DLD1 (cell line): ENCODE measurements at regions not wholly inside any gene's neighbourhood (a gene's known extent, or its start where the extent isn't known, plus 50 kb on each side); places are given as distances from the start of the nearest gene placed in this dataset.

ENCODE experiments used
- in situ Hi-C: cut with HindIII; loops from 2 replicates; pipeline ENCODE4 v1.10.0; 2017; ENCODE audit warnings: low sequenced_read_pairs

DNA sequence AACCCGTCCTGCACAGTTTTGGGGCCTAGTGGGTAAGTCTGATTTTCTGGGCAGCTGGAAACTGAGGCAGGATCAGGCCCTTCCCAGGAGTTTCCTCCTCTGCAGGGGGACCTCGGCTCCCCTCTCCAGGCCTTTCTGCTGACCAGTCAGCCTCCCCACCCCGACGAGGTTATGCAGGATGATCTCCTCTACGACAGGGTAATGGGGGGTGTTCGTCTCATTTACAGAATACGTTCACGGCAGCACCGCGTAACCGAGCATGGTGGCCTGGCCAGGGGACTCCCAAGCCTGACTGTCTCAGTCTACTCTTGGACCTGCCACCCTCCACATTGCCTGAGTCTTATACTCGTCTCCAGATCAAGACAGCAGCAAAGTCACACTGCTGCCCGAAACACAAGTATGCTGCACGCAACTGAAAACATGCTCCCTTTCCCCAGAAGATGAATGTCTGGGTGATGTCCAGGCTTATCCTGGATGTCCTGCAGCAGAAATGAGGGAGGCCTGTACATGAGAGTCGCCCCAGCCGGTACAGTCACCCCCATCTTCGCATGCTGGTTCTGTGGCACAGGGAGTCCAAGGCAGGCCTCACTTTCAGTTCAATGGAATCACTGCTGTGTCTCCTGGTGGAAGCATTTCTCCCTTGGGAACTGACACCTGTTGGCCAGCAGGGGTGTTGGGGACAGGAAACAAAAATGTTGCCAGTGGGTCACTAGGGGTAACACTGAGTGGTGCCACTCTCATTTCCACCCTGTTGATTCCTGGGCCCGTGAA is 120.8 kb downstream of the SOX1 start:
- in situ Hi-C loops: no loop called here

DNA sequence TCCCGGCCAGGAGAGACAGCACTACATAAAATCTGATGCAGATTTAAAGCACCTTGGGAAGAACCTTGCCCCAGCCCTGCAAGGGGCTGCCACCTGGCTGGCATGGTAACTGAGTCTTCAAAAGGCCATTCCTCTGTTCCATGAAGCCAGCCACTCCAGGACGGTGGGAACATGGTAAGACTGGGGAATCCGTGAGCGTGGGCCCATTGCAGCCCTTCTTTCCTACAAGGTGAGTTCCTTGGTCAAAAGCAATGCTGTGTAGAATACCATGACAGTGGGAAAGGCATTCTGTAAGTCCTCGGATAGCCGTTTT is 121.3 kb downstream of the SOX1 start:
- in situ Hi-C loops: no loop called here

DNA sequence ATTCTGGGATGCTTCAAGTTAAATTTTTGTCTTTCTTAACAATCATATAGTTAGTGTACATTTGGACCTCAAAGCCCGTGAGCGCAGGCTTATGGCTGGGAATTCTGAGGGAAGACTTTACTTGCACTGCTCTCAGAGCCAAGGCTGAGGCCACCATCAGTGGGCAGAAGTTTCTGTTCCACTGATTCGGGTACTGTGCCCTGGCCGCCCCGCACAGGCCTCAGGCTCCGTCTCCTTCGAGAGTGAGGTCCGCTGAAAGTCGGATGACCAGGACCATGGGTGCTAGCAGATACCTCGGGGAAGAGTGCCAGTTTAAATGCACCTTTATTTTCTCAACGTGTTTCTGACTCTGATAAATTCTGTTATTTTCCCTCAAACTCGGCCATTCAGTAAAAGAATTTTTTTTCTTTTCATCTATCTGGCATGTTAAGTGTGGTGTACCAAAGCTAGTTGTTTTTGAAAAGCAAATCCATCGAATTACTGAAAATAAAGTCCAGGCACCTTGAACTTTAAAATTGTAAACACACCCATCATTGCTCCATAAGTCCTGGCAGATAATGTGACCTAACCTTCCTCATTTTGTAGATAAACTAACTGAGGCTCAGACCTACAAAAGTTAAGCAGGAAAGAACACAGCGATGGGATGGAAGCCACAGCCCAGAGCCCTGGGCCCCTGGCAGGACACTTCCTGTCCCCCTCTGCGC is 126.7 kb downstream of the SOX1 start:
- in situ Hi-C loops: no loop called here

DNA sequence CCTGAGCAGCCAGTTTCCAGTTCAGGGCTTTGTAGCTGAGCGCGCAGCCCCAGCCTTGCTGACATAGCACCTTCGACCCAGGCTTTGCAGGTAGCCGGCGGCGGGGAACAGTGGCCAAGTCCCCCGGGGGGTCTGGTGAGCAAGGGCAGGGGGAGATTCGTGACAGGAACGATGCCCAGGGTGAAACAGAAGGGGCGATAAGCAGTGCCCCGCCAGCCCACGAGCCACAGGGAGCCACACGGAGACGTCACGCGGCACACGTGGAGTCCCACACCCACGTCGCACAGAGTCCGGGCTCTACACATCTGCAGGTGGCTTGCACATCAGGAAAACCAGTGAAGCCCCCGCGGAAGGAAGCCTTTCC is 127.2 kb downstream of the SOX1 start:
- in situ Hi-C loops: no loop called here

DNA sequence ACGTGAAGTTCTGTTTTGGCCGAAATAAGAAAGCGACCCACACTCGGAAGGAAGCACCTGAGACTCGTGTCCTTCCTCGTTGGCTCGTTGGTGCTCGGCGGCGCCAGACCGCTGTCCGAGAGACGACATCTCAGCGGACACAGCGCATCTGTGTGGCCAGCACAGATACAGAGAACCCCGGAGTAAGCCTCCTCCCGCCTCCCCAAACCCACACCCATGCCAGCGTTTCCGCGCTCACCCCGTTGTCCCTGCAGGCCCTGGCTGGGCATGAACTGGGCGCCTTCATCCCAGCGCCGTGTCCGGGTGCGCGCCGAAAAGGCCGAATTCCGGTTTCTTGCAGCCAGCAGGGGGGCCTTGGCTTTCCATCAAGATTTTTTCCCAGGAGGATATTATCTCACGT is 127.6 kb downstream of the SOX1 start:
- in situ Hi-C loops: no loop called here

DNA sequence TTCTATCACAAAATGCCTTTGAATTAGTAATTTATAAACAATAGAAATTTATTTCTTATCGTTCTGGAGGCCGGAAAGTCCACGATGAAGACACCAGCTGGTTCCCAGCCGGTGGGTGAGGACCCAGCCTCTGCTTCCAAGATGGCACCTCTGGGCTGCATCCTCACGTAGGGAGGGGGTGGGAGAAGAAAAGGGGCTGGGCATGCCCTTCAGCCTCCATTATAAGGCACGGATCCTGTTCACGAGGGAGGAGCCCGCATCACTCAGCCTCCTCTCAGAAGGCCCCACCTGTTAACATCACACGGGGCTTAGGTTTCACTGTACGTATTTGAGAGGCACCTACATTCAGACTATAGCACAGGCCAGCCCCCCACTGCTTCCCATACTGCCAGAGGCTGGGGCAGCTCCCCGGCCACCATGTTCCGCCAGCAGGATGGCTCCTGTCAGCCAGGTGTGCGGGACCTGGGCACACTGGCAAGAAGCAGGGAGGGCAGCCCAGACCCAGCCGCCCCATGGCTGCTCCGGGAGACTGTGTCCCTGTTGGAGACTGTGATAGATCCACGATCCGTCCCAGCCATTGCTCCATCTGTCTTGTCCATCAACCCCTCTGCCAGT is 131.6 kb downstream of the SOX1 start:
- in situ Hi-C loops: no loop called here

DNA sequence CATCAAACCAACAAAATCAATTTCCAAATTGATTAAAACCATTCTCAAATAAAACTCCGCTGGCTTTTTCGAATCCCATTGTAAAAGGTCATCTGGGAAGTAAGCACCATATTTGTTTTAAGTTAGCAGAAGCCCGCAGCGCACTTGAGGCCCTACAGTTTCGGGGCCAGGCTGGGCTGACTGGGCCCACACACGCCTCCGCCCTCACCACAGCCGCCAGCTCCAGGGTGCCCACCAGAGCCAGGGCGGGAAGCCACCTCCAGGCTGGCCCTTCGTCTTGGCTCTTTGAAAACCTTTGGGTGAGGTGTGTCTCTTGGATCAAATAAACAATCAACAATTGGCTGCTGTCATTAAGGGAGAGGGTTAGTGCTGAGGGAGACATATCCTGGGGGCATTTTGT is 133.3 kb downstream of the SOX1 start:
- in situ Hi-C loops: no loop called here

DNA sequence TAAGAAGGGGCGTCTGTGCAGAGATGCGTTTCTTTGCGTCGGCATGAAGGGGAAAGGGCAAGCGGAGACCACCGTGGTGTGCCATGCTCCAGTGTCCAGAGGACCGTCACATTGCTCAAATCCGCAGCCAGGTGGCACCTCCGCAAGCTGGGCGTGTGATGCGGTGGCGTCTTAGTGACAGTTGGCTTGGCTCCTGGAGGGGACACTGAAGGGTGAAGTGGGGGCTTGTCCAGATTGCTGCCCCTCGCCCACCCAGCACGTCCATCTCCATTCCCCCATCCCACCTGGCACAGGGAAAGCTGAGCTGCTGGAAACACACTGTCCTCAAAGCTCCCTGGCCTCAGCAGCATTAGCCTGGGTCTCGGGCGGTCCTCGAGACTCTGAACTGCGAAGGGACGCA is 135.3 kb downstream of the SOX1 start:
- in situ Hi-C loops: no loop called here

DNA sequence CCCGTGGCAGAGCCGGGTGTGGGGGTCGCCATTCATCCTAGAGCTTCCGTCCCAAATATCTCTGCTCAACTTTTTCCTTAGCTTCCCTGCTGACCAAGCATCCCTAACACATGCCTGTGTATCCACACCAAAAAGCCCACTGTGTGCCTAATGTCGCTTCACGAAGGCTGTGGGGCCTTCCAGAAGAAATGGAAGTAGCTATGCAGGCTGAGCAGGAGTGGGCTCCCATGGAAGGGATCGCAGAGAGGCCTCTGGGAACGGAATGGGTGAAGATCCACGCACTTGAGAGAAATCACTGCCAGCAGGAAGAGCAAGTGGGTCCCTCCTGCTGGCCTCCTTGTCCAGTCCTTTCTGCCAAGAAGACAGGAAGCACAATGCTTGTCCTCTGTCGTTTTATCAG is 136.0 kb downstream of the SOX1 start:
- in situ Hi-C loops: no loop called here

DNA sequence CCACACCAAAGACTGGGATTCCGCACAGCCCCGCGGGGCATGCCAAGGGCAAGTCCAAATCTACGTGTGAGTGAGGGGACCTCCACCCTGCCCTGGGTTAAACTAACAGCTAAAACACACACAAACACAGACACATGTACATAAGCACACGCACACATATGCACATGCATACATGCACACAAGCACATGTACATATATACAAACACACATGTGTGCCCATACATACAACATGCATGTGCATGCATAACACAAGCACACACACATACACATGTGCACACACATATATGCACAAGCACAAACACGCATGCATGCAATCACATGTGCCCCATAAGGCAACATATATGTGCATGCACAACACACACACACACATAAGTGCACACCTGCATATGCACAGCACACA is 136.7 kb downstream of the SOX1 start:
- in situ Hi-C loops: no loop called here

DNA sequence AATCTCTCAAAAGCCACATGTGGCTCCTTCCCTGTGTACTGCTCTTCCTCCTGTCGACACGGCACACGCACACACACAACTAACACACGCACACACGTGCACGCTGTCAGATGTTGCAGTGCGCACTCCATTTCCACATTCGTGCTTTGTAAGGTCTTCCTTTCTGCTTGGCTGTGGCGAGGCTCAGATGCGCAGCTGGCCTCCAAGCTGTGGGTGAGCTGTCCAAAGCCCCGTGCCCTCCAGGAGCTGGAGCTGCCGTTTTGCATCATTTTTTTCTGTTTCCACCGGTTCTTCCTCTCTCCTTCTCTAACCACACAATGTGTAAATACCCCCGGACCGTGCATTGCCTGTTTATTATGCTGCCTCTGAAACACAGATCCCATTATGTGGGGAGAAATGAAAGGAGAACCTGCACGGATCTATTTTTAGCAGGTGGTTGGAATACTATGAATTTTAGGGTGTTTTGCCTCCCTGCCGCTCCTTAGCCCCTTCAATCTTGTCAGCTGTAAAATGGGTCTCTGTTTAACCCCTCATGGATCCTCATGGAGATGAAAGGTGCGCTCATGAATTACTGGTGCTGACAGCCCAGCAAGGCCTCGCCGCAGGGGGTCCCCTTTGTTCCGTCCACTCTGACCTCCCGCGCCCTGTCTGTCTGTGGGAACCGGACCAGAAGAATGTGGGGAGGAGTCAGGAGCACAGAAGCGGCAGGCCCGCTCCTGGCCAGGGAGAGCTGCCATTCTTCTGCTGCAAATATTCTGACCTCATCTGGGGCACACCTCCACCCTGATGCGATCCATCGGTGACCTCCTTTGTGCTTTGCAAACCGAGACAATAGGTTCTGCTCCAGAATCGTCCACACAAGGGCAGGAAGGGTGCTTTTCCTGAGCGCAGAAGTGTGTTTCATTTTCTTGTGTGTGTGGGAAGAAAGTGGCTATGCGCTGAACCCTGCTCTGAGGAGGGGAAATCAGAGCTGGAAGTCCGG is 137.7 kb downstream of the SOX1 start:
- in situ Hi-C loops: no loop called here

DNA sequence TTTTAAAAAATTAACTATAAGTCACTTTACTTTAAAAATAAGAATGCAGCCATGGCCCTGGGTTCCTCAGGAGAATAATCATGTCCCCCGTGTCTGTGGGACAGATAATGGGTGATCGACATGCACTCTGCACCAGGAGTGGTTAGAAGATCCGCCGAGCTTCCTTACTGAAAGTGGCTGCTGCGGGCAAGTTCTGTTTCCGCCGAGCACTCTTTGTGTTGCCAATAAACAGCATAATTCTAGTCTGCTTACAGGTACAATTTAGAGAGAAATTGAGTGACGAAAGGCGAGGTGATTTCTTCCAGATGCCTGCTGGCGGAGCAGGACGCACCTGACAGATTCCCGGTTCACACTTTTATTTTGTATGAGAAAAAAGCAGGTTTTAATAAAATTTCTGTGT is 139.0 kb downstream of the SOX1 start:
- in situ Hi-C loops: no loop called here

DNA sequence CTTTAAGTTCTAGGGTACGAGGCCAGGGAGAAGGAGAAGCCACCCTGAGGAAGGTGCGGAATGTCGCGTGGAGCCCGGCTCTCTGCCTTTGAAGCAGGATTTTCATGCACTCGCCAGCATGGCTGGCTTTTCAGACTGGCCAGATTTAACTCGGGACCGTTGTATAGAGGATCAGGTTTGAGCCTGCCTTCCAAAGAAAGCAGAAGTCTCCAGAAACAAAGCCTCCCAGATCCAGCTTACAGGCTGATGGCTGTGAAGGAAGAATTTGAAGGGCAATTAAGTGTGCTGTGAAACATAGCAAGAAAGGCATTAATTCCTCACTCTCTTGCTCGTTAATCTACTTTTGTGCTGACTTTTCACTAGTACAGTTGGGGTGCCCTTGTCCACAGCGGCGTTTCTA is 140.2 kb downstream of the SOX1 start:
- in situ Hi-C loops: no loop called here

DNA sequence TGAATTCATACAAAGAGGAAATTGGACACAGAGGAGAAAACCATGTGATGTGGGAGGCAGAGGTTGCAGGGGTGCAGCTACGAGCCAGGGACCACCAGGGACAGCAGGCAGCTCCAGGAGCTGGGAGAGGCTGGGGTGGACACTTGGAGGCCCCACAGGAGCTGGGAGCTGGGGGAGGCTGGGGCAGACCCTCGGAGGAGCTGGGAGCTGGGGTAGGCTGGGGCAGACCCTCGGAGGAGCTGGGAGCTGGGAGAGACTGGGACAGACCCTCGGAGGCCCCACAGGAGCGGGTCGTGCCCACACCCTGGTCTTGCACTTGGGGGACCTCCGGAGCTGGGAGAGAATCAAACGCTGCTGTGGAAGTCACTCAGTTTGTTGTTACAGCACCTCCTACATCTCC is 141.7 kb downstream of the SOX1 start:
- in situ Hi-C loops: no loop called here

DNA sequence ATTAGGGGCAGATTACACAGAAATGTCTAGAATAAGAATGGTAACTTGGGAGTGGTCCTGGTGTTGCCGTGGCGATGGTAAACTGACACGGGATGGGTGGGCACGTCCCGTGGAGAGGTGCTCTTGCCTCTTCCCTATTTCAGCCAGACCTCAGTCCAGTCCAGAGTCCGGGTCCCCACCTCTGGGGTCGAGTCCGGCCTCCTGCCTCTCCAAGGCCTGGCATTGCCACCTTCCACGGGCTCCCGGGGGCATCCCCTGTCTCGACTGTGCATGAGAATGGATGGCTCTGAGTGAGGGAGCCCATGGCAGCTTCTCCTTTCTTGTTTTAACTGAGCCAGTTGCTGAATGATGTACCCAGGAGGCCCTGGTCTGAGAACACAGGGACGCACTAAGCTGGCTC is 142.3 kb downstream of the SOX1 start:
- in situ Hi-C loops: no loop called here

DNA sequence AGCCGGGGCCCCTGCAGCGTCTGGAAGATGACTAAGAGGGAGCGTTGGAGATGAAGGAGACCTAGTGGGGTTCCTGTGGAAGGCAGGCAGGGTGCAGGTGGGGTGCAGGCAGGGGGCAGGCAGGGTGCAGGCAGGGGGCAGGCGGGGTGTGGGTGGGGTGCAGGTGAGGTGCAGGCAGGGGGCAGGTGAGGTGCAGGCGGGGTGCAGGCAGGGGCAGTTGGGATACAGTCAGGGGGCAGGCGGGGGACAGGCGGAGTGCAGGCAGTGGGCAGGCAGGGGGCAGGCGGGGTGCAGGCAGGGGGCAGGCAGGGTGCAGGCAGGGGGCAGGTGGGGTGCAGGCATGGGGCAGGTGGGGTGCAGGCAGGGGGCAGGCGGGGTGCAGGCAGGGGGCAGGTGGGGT is 142.8 kb downstream of the SOX1 start:
- in situ Hi-C loops: no loop called here

DNA sequence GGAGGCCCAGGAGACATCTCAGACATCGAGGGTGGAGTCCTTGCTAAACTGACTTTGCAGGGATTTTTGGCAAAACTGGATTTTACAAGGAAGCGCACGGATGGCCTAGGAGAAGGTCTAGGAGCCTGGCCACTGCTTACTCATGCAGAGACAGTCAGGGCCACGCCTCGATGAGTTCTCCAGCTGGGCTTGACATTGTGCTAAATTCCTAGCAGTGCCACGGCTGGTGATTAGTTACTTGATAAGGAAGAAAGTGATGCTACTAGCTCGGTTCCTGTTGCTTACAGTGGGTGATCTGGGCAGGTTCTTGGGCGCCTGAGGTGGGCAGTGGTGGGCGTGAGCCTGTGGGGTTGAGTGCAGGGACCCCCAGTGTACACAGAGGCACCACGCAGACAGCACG is 143.4 kb downstream of the SOX1 start:
- in situ Hi-C loops: no loop called here

DNA sequence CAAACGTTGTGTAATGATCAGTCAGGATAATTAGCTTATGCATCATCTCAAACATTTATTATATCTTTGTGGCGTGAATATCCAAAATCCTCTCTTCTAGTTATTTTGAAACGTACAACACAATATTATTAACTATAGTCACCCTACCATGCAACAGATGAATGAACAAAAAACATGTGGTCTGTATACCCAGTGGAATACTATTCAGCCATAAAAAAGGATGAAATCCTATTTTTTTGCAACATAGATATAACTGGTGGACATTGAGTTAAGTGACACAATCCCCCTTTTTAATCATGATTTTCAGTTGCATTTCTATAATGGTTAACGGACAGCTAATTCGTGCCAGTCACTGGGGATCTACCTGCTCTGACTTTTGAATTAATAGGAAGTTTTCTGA is 145.6 kb downstream of the SOX1 start:
- in situ Hi-C loops: no loop called here

DNA sequence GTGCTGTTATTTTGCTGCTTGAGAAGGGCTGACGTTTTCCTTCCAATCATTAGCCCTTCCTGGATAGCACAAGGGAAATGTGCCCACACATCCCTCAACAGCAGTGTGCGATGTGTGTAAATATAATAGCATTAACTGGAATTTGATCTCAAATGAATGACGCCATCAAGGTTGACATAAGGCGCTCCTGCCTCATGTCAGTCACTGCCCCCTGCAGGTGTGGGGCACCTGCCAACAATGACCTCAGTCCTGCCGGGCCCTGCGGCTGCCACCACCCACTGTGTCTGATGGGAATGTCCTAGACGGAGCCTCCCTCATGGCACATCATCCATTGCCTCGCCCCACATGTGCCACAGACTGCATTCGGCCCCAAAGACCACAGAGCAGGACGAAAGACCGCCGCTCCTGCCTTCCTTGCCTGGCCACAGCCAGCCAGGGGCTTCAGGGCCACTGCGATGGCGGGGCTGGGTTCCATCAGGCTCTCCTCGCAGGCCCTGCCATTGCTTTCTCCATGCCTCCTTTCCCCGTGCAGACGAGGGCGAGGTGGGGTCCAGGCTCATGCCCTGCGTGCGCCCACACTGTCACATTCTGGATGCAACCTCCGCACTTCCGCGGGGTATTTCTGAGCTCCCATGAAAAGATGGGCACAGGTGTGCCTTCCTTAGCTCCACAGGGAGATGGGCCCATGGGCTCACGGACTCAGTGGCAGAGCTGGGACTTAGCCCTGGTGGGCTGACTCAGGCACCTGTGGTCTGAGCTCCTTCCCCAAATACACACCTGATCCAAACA is 146.7 kb downstream of the SOX1 start:
- in situ Hi-C loops: no loop called here

DNA sequence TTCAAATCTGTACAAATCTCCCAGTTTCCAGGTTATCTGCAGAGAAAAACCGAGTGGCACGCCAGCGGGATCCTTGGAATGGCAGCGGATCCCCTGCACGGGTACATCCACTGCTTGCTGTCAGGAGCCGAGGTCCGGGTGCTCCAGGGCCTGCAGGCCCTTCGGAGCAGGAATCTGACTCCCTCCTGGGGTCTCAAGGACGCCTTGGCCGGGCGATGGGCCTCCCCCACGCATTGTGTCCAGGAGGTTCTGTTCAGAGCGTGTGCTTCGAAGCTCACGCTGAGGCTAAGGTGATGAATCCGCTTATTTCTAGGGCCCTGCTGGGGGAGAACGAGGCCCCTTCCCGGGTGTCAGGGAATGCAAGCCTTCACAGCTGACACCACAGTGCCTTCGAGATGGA is 148.9 kb downstream of the SOX1 start:
- in situ Hi-C loops: no loop called here

DNA sequence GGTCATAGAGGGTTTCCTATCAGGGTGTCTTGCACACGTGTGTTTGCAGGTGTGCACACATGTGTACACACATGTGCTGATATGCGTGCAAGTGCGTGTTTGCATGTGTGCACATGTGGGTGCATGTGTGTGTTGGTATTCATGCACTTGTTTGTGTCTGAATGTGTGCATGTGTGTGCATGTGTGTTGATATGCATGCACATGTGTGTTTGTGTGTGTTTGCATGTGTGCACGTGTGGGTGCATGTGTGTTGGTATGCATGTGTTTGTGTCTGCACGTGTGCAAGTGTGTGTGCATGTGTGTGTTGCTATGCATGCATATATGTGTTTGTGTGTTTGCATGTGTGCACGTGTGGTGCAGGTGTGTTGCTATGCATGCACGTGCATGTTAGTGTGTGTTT is 150.5 kb downstream of the SOX1 start:
- in situ Hi-C loops: no loop called here
